GM12865 (cell line): ENCODE measurements at regions not wholly inside any gene's neighbourhood (a gene's known extent, or its start where the extent isn't known, plus 50 kb on each side); places are given as distances from the start of the nearest gene placed in this dataset.

Experiments used
- DNase-seq: peaks from one replicate; pipeline ENCODE4 v3.0.0; 2010; ENCODE audit warnings: low read depth
- H3K4me3 ChIP-seq: 2 replicates; pipeline ENCODE4 v1.5.1; 2011; ENCODE audit warnings: mild to moderate bottlenecking, low read depth, low read length, control low read depth
- CTCF ChIP-seq: IDR thresholded peaks from 2 replicates; pipeline ENCODE4 v1.5.1; 2011; ENCODE audit warnings: low read length, control low read depth, low read depth, inconsistent platforms; ENCODE audit not compliant: insufficient read depth; ENCODE audit errors: missing control alignments

DNA sequence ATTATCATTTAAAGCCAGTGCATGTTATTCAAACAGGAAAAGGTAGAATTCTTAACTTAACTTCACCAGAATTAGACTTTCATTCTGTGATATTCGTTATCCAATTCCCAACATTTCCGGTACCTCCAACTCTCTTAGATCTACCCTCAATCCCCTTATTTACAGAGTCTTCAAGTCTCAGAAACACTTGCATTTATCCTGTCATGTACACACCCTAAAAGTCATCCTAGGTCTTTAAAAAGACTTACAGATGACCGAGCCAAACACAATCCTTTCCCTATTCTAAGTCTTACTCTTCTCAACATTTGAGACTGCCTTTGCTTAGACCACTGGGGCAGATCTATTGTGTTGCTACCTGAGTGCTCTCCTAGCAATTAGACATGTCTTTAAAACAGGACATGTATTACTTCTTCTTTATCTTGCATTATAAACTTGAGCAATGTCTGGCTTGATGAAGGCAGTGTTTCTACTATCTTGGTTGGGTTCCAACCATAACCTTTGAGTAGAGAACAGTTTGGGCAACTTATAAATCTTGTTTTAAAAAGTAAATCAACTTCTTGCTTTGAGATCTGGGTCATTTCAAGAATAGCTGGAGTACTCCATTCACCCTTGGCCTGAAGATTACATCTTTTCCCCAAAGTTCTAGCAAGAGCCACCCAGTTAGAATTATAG is 140.6 kb upstream of the PLEKHG7 start:
- DNase-seq = no peak
- TF ChIP-seq CTCF = no peak
- H3K4me3 ChIP-seq = peak overlapping the region; percentile 94

- peak overlapping the region; percentile 94 for H3K4me3 ChIP-seq
- TF ChIP-seq CTCF = no peak
- DNase-seq = peak; percentile 56
Observed at GRCh38 chr12:92561543-92561899, 141.3 kb upstream of the PLEKHG7 start.

- TF ChIP-seq CTCF = no peak
- H3K4me3 ChIP-seq = peak overlapping the region; percentile 94
- peak; percentile 55 for DNase-seq
Observed at GRCh38 chr12:92560713-92561542, 141.9 kb upstream of the PLEKHG7 start.

DNA sequence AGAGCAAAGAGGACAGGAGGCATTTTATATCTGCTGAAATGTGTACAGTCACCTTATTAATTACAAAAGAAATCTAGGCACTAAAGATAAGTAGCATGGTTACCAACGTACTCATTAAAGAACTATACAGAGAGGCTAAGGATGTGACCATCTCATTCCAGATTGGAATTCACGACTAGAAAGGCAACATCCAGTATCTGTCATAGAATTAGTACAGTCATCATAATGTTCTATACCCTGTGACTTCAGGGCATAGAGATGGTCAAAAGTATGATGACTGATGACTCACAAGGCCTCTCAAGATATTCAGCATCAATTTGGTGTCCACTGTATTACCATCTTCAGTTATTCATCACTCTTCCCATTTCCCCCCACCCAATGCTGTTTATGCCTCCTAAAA is 144.0 kb upstream of the PLEKHG7 start:
- peak overlapping the region; percentile 94 for H3K4me3 ChIP-seq
- TF ChIP-seq CTCF = no peak
- DNase-seq = peak; percentile 56

DNA sequence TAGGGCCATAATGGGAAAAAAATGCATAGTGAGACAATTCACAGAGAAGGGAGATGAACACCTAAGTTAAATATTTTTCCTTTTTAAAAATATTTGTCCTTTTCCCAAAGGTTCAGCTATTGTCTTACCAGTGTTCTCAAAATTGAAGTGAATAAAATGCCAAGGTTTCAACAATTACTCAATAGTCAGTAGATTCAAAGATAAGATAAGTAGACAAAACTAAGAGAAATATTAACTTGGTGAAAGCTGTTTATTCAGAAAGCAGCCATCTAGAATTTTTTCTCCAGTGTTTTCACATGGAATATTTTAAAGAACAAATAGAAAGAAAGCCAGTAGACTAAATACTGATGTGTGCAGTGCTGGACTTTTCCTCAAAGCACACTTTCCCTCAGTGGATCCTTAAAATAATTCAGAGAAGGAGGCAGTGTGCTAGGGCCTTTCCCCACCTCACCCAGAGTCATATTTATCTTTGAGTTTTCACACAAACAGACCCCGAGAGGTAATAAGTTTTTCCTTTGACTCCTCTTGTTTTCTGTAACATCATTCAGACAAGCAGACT is 144.5 kb upstream of the PLEKHG7 start:
- peak overlapping the region; percentile 94 for H3K4me3 ChIP-seq
- no peak for DNase-seq
- no peak for TF ChIP-seq CTCF

DNA sequence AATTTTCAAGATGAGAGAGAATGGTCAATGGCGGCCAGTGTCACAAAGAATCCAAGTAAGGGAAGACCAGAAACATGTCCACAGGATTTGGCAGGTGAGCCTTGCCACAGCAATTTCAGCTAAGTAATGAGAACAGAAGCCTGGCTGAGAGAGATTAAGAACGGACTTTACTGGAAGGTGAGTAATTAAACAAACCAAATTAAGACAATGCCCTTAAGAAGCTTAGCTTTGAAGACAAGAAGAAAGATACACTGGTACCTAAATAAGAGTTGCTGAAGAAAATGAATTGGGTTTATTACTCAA is 145.4 kb upstream of the PLEKHG7 start:
- no peak for TF ChIP-seq CTCF
- H3K4me3 ChIP-seq = peak overlapping the region; percentile 94
- no peak for DNase-seq
